Naive thymus-derived CD4-positive, alpha-beta T cell (primary cell): ENCODE measurements at regions not wholly inside any gene's neighbourhood (a gene's known extent, or its start where the extent isn't known, plus 50 kb on each side); places are given as distances from the start of the nearest gene placed in this dataset.

ENCODE experiments used
- ATAC-seq: fragments of 150-1000 bp; cut with Tn5 transposase; 2 replicates; pipeline ENCODE4 v1.10.0; 2021; ENCODE audit warnings: mild to moderate bottlenecking, moderate library complexity
- CTCF ChIA-PET: fragments of 350-600 bp; sonication (Branson Sonifier 250); formaldehyde crosslinking; loops from one replicate; lab custom pipeline; 2021; ENCODE audit warnings: antibody characterized with exemption; lab: Charles Lee
- POLR2A ChIA-PET: fragments of 350-600 bp; sonication (Branson Sonifier 250); formaldehyde crosslinking; loops from one replicate; lab custom pipeline; 2021; ENCODE audit warnings: antibody characterized with exemption, inconsistent platforms; lab: Charles Lee
- DNase-seq, 9 donors: peaks; one replicate each; pipeline versions ENCODE4 v3.0.0 to v3.0.0-alpha.2; 2020 to 2022; ENCODE audit warnings: mixed read lengths in 1 of 9
- H3K27ac ChIP-seq: one replicate; pipeline ENCODE4 v1.7.0; 2013; ENCODE audit warnings: mild to moderate bottlenecking, low read depth, low read length, moderate library complexity
- H3K27me3 ChIP-seq, 2 donors: one replicate each; pipeline ENCODE4 v1.7.0; 2013; ENCODE audit warnings: low read length in 2 of 2, mild to moderate bottlenecking in 2 of 2, moderate library complexity in 2 of 2; ENCODE audit not compliant: control insufficient read depth in 2 of 2, insufficient read depth in 2 of 2
- H3K36me3 ChIP-seq, 3 experiments: 1 replicate in 2 of 3; 2 replicates in 1 of 3; pipeline ENCODE4 v1.7.0; 2013; ENCODE audit warnings: low read length in 3 of 3, mild to moderate bottlenecking in 3 of 3, moderate library complexity in 1 of 3; ENCODE audit not compliant: insufficient read depth in 3 of 3, control insufficient read depth in 2 of 3
- H3K4me1 ChIP-seq, 2 donors: one replicate each; pipeline ENCODE4 v1.7.0; 2013; ENCODE audit warnings: low read length in 2 of 2, mild to moderate bottlenecking in 2 of 2, moderate library complexity in 1 of 2; ENCODE audit not compliant: control insufficient read depth in 2 of 2, insufficient read depth in 2 of 2
- H3K4me3 ChIP-seq: 2 replicates; pipeline ENCODE4 v1.7.0; 2013; ENCODE audit warnings: mild to moderate bottlenecking, low read length
- H3K9me3 ChIP-seq, 3 experiments: 1 replicate in 2 of 3; 2 replicates in 1 of 3; pipeline ENCODE4 v1.7.0; 2013; ENCODE audit warnings: low read length in 3 of 3; ENCODE audit not compliant: control insufficient read depth in 2 of 3
- H3K27ac Mint-ChIP-seq, 9 donors: one replicate each; pipeline ENCODE4 v1.8.0; 2020 to 2022; ENCODE audit warnings: mixed read lengths in 9 of 9, mild to moderate bottlenecking in 8 of 9, moderate library complexity in 5 of 9, inconsistent platforms in 2 of 9
- H3K27me3 Mint-ChIP-seq, 5 donors: one replicate each; pipeline ENCODE4 v1.8.0; 2021 to 2022; ENCODE audit warnings: mixed read lengths in 5 of 5, mild to moderate bottlenecking in 1 of 5
- H3K36me3 Mint-ChIP-seq, 5 donors: one replicate each; pipeline ENCODE4 v1.8.0; 2020 to 2022; ENCODE audit warnings: mixed read lengths in 5 of 5, mild to moderate bottlenecking in 3 of 5, inconsistent platforms in 1 of 5
- H3K4me1 Mint-ChIP-seq, 7 donors: one replicate each; pipeline ENCODE4 v1.8.0; 2020 to 2022; ENCODE audit warnings: mixed read lengths in 7 of 7, mild to moderate bottlenecking in 3 of 7, inconsistent platforms in 1 of 7
- H3K4me3 Mint-ChIP-seq, 10 donors: one replicate each; pipeline ENCODE4 v1.8.0; 2020 to 2022; ENCODE audit warnings: mild to moderate bottlenecking in 10 of 10, mixed read lengths in 10 of 10, moderate library complexity in 6 of 10, inconsistent platforms in 2 of 10
- H3K9me3 Mint-ChIP-seq, 11 donors: one replicate each; pipeline ENCODE4 v1.8.0; 2020 to 2022; ENCODE audit warnings: mixed read lengths in 11 of 11, mild to moderate bottlenecking in 4 of 11, inconsistent platforms in 1 of 11, moderate library complexity in 1 of 11
- intact Hi-C, 2 donors: fragments of 100-400 bp; cut with micrococcal nuclease; formaldehyde crosslinking; loops; one replicate each; pipeline ENCODE4 v1.15.1; 2023

DNA sequence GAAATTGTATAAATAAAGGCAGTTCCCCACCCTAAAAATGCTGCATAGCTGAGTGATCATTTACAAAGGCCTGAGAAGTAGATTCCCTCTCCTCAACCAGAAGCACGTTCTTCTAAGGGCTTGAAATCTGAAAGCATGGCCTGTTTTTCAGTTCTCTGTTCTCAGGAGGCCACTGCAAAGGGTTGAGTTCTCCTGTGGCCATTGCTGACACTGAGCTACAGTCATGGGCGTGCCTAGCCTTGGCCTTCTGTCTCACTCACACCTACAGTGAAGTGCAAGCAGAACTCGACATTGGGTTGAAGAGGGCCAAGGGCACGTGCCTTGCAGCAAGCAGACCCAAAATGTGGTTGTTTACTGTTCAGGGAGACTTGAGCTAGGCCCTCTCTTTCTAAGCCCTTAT lies 276.6 kb upstream of the VLDLR start:
- Histone ChIP-seq H3K4me1 (no peaks in the 10 kb centered on the region), H3K27me3 (no peaks in the 10 kb centered on the region), H3K27ac (no peak overlapping the region), H3K4me3 (no peak overlapping the region), H3K36me3 (no peaks in the 10 kb centered on the region), H3K9me3 (peaks cover 0 to 6% (median 0%) of the 10 kb centered on the region in 3 experiments)
- peaks cover 0 to 37% (median 12%) of the 10 kb centered on the region in 11 donors for H3K9me3 Mint-ChIP-seq
- POLR2A ChIA-PET = no interaction called here
- no peaks in the 10 kb centered on the region for H3K4me1 Mint-ChIP-seq
- no peak for DNase-seq
- peaks cover 0 to 7% (median 0%) of the 10 kb centered on the region in 5 donors for H3K36me3 Mint-ChIP-seq
- CTCF ChIA-PET = no interaction called here
- peaks cover 0 to 4% (median 0%) of the 10 kb centered on the region in 5 donors for H3K27me3 Mint-ChIP-seq
- no peak for ATAC-seq
- H3K27ac Mint-ChIP-seq = no peak overlapping the region
- intact Hi-C loops = no loop called here
- H3K4me3 Mint-ChIP-seq = no peak overlapping the region

GRCh38 chr9:2346277-2346913 lies 275.2 kb upstream of the VLDLR start:
- Histone ChIP-seq H3K9me3 (peaks cover 0 to 6% (median 0%) of the 10 kb centered on the region in 3 experiments), H3K36me3 (no peaks in the 10 kb centered on the region), H3K4me1 (no peaks in the 10 kb centered on the region), H3K4me3 (no peak overlapping the region), H3K27ac (no peak overlapping the region), H3K27me3 (no peaks in the 10 kb centered on the region)
- H3K4me1 Mint-ChIP-seq = no peaks in the 10 kb centered on the region
- ATAC-seq = no peak
- CTCF ChIA-PET = no interaction called here
- peaks cover 0 to 7% (median 0%) of the 10 kb centered on the region in 5 donors for H3K36me3 Mint-ChIP-seq
- H3K27ac Mint-ChIP-seq = no peak overlapping the region
- DNase-seq = no peak
- H3K27me3 Mint-ChIP-seq = peaks cover 0 to 5% (median 3%) of the 10 kb centered on the region in 5 donors
- H3K4me3 Mint-ChIP-seq = no peak overlapping the region
- POLR2A ChIA-PET = no interaction called here
- intact Hi-C loops = no loop called here
- H3K9me3 Mint-ChIP-seq = peaks cover 0 to 40% (median 12%) of the 10 kb centered on the region in 11 donors

GRCh38 chr9:2351324-2351723 lies 270.3 kb upstream of the VLDLR start:
- H3K9me3 Mint-ChIP-seq = peaks cover 0 to 37% (median 12%) of the 10 kb centered on the region in 11 donors
- H3K36me3 Mint-ChIP-seq = peaks cover 0 to 10% (median 0%) of the 10 kb centered on the region in 5 donors
- Histone ChIP-seq H3K4me1 (no peaks in the 10 kb centered on the region), H3K36me3 (no peaks in the 10 kb centered on the region), H3K27me3 (no peaks in the 10 kb centered on the region), H3K9me3 (peaks cover 0 to 6% (median 0%) of the 10 kb centered on the region in 3 experiments), H3K4me3 (no peak overlapping the region), H3K27ac (no peak overlapping the region)
- ChIA-PET POLR2A (no interaction called here), CTCF (no interaction called here)
- H3K4me1 Mint-ChIP-seq = no peaks in the 10 kb centered on the region
- H3K27me3 Mint-ChIP-seq = peaks cover 0 to 42% (median 23%) of the 10 kb centered on the region in 5 donors
- no peak overlapping the region for H3K4me3 Mint-ChIP-seq
- DNase-seq = no peak
- no peak overlapping the region for H3K27ac Mint-ChIP-seq
- no peak for ATAC-seq
- intact Hi-C loops = no loop called here

DNA sequence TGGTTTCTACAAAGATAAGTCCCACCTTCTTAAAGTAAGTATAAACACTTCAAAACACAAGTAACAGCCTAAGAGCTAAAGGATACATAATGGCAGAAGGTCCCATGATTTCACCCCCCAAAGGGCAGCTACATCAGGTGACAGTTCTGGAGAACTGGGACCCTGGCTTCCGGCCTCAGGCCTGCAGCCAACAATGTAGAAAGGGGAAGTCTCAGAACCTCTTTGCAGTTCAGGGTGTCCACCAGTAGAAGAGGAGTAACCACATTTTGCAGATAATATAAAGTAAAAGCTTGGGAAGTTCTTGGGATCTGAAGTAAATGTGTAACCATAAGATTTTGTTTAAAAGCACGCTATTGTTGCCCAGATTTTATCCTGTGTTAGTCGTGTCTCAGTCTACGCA lies 267.4 kb upstream of the VLDLR start:
- H3K27me3 Mint-ChIP-seq = peaks cover 0 to 42% (median 27%) of the 10 kb centered on the region in 5 donors
- DNase-seq (no peak), ATAC-seq (no peak)
- peaks cover 0 to 3% (median 0%) of the 10 kb centered on the region in 5 donors for H3K36me3 Mint-ChIP-seq
- H3K4me3 ChIP-seq = no peak overlapping the region
- H3K36me3 ChIP-seq = no peaks in the 10 kb centered on the region
- no peak overlapping the region for H3K27ac Mint-ChIP-seq
- no peaks in the 10 kb centered on the region for H3K9me3 ChIP-seq
- H3K27ac ChIP-seq = no peak overlapping the region
- no peaks in the 10 kb centered on the region for H3K4me1 ChIP-seq
- H3K27me3 ChIP-seq = no peaks in the 10 kb centered on the region
- ChIA-PET POLR2A (no interaction called here), CTCF (no interaction called here)
- peaks cover 0 to 10% (median 3%) of the 10 kb centered on the region in 11 donors for H3K9me3 Mint-ChIP-seq
- H3K4me1 Mint-ChIP-seq = no peaks in the 10 kb centered on the region
- H3K4me3 Mint-ChIP-seq = no peak overlapping the region
- intact Hi-C loops = no loop called here

DNA sequence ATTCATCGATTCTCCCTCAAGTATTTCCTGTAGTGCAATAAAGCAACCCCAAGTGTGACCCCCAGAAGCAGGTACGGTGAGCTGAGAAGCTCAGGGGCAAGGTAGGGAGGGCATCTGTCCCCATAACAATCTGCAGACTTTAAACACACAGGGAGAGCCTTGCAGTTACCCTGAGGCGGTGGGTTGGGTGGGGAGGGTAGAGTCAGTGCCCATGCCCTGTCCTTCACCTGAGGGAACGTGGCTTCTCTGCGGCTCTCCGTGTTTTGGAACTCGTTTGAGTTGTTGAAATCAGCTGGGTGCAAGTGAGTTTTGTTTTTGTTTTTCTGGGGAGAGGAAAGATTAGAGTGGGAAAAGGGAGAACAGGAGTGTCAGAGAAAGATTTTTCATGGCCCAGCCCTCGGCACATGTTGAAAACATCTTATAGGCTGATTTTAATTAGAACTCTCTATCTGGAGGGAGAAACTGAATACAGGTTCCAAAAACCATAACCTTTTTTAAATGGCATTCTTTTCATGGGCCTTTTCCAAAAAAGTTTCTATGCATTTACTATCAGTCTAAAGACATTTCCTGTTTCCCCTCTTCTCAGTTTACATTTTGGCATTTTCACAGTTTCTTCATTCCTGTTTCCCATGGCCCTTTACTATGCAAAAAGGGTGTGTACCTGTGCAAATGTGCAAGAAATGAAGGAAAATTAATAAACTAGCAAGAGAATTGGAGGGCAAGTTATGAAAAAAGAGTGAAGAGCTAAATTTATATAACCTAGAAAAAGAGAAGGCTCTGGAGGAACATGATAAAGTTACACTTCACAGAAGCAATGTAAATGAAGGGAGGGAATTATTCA lies 266.5 kb upstream of the VLDLR start:
- peaks cover 0 to 4% (median 2%) of the 10 kb centered on the region in 11 donors for H3K9me3 Mint-ChIP-seq
- no peaks in the 10 kb centered on the region for H3K4me1 Mint-ChIP-seq
- Histone ChIP-seq H3K27ac (no peak overlapping the region), H3K27me3 (no peaks in the 10 kb centered on the region), H3K9me3 (no peaks in the 10 kb centered on the region), H3K4me3 (no peak overlapping the region), H3K4me1 (no peaks in the 10 kb centered on the region), H3K36me3 (no peaks in the 10 kb centered on the region)
- peaks cover 0 to 3% (median 0%) of the 10 kb centered on the region in 5 donors for H3K36me3 Mint-ChIP-seq
- H3K4me3 Mint-ChIP-seq = no peak overlapping the region
- ChIA-PET POLR2A (no interaction called here), CTCF (no interaction called here)
- no peak for ATAC-seq
- no peak for DNase-seq
- peaks cover 0 to 47% (median 27%) of the 10 kb centered on the region in 5 donors for H3K27me3 Mint-ChIP-seq
- intact Hi-C loops = no loop called here
- no peak overlapping the region for H3K27ac Mint-ChIP-seq

GRCh38 chr9:2355697-2355983 lies 265.9 kb upstream of the VLDLR start:
- H3K4me1 ChIP-seq = no peaks in the 10 kb centered on the region
- H3K36me3 ChIP-seq = no peaks in the 10 kb centered on the region
- DNase-seq (no peak), ATAC-seq (no peak)
- H3K4me3 Mint-ChIP-seq = no peak overlapping the region
- H3K27ac Mint-ChIP-seq = no peak overlapping the region
- no peaks in the 10 kb centered on the region for H3K27me3 ChIP-seq
- intact Hi-C loops = no loop called here
- no peaks in the 10 kb centered on the region for H3K9me3 ChIP-seq
- no peak overlapping the region for H3K4me3 ChIP-seq
- POLR2A ChIA-PET = no interaction called here
- CTCF ChIA-PET = no interaction called here
- H3K36me3 Mint-ChIP-seq = peaks cover 0 to 3% (median 0%) of the 10 kb centered on the region in 5 donors
- H3K4me1 Mint-ChIP-seq = no peaks in the 10 kb centered on the region
- H3K27me3 Mint-ChIP-seq = peaks cover 0 to 48% (median 27%) of the 10 kb centered on the region in 5 donors
- H3K27ac ChIP-seq = no peak overlapping the region
- H3K9me3 Mint-ChIP-seq = peaks cover 0 to 4% (median 0%) of the 10 kb centered on the region in 11 donors
